Breast epithelium (tissue), 4 donors: ENCODE measurements at regions not wholly inside any gene's neighbourhood (a gene's known extent, or its start where the extent isn't known, plus 50 kb on each side); places are given as distances from the start of the nearest gene placed in this dataset.
"Not testable (repeated sequence)": the region's sequence is repeated elsewhere in the genome, so short reads cannot be mapped to it uniquely, and the experiment has no call there.

Experiments used
- DNase-seq, 2 donors: peaks; one replicate each; pipeline ENCODE4 v3.0.0-alpha.2; 2019; ENCODE audit warnings: low spot score in 2 of 2
- H3K27ac ChIP-seq, 2 donors: fragments of 200-600 bp; sonication (generic) in 1 of 2; one replicate each; pipeline ENCODE4 v1.5.1; 2016 to 2019; ENCODE audit warnings: mild to moderate bottlenecking in 1 of 2
- H3K27me3 ChIP-seq, 2 donors: fragments of 200-600 bp; sonication (generic) in 1 of 2; one replicate each; pipeline versions ENCODE4 v1.5.1 to v1.6.0; 2017 to 2019; ENCODE audit warnings: control low read depth in 1 of 2, mild to moderate bottlenecking in 1 of 2
- H3K36me3 ChIP-seq: fragments of 200-600 bp; one replicate; pipeline ENCODE4 v1.5.1; 2019
- H3K4me1 ChIP-seq, 2 donors: fragments of 200-600 bp; sonication (generic); one replicate each; pipeline ENCODE4 v1.5.1; 2016 to 2019; ENCODE audit warnings: control low read depth in 1 of 2
- H3K4me3 ChIP-seq, 3 donors: fragments of 200-600 bp; sonication (generic); 1 replicate in 2 of 3; 2 replicates in 1 of 3; pipeline ENCODE4 v1.5.1; 2016 to 2019; ENCODE audit warnings: mild to moderate bottlenecking in 3 of 3, moderate library complexity in 2 of 3
- H3K9me3 ChIP-seq, 2 donors: fragments of 200-600 bp; sonication (generic) in 1 of 2; one replicate each; pipeline ENCODE4 v1.5.1; 2016 to 2019; ENCODE audit warnings: control low read depth in 1 of 2
- POLR2A ChIP-seq: fragments of 450-650 bp; IDR thresholded peaks from one replicate; pipeline ENCODE4 v1.6.1; 2016; ENCODE audit warnings: antibody characterized with exemption, mild to moderate bottlenecking, moderate library complexity
- POLR2AphosphoS5 ChIP-seq, 3 donors: sonication (generic); formaldehyde crosslinking; IDR thresholded peaks; one replicate each; pipeline ENCODE4 v1.6.1; 2017; ENCODE audit warnings: antibody characterized with exemption in 3 of 3
- intact Hi-C: fragments of 100-400 bp; cut with DNase I; formaldehyde crosslinking; loops from one replicate; pipeline ENCODE4 v1.15.1; 2023; ENCODE audit warnings: low total_unique reads
- TF ChIP-seq, protein P1 (sequence below), 3 donors: fragments of 450-650 bp; IDR thresholded peaks; one replicate each; pipeline ENCODE4 v1.5.1; 2016 to 2017; ENCODE audit warnings: antibody characterized with exemption in 3 of 3, mild to moderate bottlenecking in 3 of 3, moderate library complexity in 3 of 3

GRCh38 chr1:9466780-9467758 lies 72.2 kb upstream of the SLC25A33 start:
- Histone ChIP-seq H3K4me1 (no peaks in the 10 kb centered on the region), H3K36me3 (no peaks in the 10 kb centered on the region), H3K4me3 (peak overlapping the region in 2 of 3 donors; percentile 4 to 17), H3K27me3 (no peaks in the 10 kb centered on the region), H3K27ac (peak overlapping the region; percentile 85 to 88), H3K9me3 (no peaks in the 10 kb centered on the region)
- peak; percentile 70 to 74 for DNase-seq
- intact Hi-C loops = no loop called here
- TF ChIP-seq, protein P1, sequence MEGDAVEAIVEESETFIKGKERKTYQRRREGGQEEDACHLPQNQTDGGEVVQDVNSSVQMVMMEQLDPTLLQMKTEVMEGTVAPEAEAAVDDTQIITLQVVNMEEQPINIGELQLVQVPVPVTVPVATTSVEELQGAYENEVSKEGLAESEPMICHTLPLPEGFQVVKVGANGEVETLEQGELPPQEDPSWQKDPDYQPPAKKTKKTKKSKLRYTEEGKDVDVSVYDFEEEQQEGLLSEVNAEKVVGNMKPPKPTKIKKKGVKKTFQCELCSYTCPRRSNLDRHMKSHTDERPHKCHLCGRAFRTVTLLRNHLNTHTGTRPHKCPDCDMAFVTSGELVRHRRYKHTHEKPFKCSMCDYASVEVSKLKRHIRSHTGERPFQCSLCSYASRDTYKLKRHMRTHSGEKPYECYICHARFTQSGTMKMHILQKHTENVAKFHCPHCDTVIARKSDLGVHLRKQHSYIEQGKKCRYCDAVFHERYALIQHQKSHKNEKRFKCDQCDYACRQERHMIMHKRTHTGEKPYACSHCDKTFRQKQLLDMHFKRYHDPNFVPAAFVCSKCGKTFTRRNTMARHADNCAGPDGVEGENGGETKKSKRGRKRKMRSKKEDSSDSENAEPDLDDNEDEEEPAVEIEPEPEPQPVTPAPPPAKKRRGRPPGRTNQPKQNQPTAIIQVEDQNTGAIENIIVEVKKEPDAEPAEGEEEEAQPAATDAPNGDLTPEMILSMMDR (IDR thresholded peaks at IDR 0.05) = no peak
- TF ChIP-seq POLR2A = no peak
- TF ChIP-seq POLR2AphosphoS5 (IDR thresholded peaks at IDR 0.05) = no peak

DNA sequence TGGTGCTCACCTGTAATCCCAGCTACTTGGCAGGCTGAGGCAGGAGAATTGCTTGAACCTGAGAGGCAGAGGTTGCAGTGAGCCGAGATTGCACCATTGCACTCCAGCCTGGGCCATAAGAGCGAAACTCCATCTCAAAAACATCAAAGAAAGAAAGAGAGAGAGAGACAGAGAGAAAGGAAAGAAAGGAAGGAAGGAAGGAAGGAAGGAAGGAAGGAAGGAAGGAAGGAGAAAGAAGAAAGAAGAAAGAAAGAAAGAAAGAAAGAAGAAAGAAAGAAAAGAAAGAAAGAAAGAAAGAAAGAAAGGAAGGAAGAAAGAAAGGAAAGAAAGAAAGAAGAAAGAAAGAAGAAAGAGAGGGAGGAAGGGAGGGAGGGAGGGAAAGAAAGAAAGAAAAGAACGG lies 69.4 kb upstream of the SLC25A33 start:
- intact Hi-C loops, H3K27me3 ChIP-seq, H3K4me3 ChIP-seq, H3K27ac ChIP-seq, DNase-seq, H3K36me3 ChIP-seq, H3K4me1 ChIP-seq, H3K9me3 ChIP-seq: not testable (repeated sequence)

DNA sequence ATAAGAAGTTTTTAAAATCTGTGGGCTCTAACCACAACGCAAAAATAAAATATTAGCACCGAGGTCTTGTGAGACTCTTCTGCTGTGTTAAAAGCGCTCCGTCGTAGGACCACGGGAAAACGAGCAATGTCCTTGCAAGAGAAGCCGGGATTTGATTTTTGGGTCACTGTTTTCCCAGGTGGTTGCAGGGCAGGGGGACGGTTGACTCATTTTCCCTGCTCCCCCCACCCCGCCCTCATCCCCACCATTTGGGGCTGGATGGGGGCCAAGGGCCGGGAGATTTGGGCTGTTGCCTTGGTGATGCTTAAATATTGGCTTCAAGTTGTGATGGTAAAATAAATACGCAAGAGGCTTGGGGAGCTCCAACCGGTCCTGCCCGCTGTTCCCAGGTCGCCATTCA lies 67.6 kb upstream of the SLC25A33 start:
- TF ChIP-seq, protein P1 (IDR thresholded peaks at IDR 0.05) = no peak
- TF ChIP-seq POLR2A = no peak
- TF ChIP-seq POLR2AphosphoS5 (IDR thresholded peaks at IDR 0.05) = no peak
- peaks cover 0 to 8% of the 10 kb centered on the region in 2 donors for H3K4me1 ChIP-seq
- intact Hi-C loops = no loop called here
- H3K27ac ChIP-seq = peak overlapping the region; percentile 79 to 86
- H3K27me3 ChIP-seq = no peaks in the 10 kb centered on the region
- H3K36me3 ChIP-seq = no peaks in the 10 kb centered on the region
- no peak for DNase-seq
- H3K9me3 ChIP-seq = no peaks in the 10 kb centered on the region
- H3K4me3 ChIP-seq = no peak overlapping the region

- TF ChIP-seq POLR2AphosphoS5 (IDR thresholded peaks at IDR 0.05) (no peak), POLR2A (no peak)
- TF ChIP-seq, protein P1 (IDR thresholded peaks at IDR 0.05) = no peak
- intact Hi-C loops = no loop called here
- Histone ChIP-seq H3K4me1 (peaks cover 0 to 8% of the 10 kb centered on the region in 2 donors), H3K27me3 (no peaks in the 10 kb centered on the region), H3K9me3 (no peaks in the 10 kb centered on the region), H3K4me3 (peak overlapping the region in 1 of 3 donors; percentile 19), H3K36me3 (no peaks in the 10 kb centered on the region), H3K27ac (peak overlapping the region; percentile 79 to 86)
- DNase-seq = no peak
Measured at GRCh38 chr1:9472386-9473031, 66.8 kb upstream of the SLC25A33 start.

DNA sequence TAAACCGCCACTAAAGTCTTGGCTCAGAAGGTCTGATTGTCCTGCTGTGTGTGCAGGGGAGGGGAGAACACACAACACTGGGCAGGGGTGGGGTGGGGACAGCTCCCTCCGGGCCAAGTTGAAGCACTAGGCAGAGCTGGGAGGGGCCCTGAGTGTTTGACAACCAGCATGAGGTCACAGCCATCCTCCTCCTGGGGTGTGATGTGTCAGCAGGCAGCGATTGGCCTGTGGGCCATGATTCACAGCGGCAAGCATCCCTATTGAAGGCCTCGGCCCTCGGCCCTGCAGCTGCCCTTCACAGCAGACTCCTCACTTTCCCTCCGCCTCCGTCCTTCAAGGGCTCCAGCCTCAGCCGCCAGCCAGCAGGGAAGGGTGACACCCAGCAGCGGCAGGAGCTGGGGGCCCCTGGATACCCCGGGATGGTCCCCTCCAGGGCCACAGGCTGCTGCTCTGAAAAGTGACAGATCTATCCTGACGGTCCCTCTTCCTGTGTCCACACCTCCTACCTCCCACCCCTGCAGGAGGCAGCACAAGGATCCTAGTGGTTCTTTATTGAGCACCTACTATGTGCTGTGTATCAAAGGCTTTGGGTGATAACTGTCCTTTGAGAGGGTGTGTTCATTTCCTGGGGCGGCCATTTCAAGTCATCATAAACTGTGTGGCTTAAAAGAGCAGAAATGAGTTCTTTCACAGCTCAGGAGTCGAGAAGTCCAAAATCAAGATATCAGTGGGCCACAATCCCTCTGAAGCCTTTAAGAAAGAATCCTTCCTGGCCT lies 66.0 kb upstream of the SLC25A33 start:
- Histone ChIP-seq H3K4me3 (peak overlapping the region in 1 of 3 donors; percentile 19), H3K4me1 (peaks cover 0 to 8% of the 10 kb centered on the region in 2 donors), H3K27ac (peak overlapping the region; percentile 79 to 86), H3K27me3 (no peaks in the 10 kb centered on the region), H3K36me3 (no peaks in the 10 kb centered on the region), H3K9me3 (no peaks in the 10 kb centered on the region)
- TF ChIP-seq POLR2A (no peak), POLR2AphosphoS5 (IDR thresholded peaks at IDR 0.05) (no peak)
- TF ChIP-seq, protein P1 (IDR thresholded peaks at IDR 0.05) = no peak
- DNase-seq = peak; percentile 65 to 66
- intact Hi-C loops = no loop called here
